Neural cell (in vitro differentiated cells): ENCODE measurements at regions not wholly inside any gene's neighbourhood (a gene's known extent, or its start where the extent isn't known, plus 50 kb on each side); places are given as distances from the start of the nearest gene placed in this dataset.

Experiments
- EZH2 ChIP-seq: fragments of 200-600, 300-800 bp; shearing (Covaris generic), sonication (generic); IDR thresholded peaks from 2 replicates; pipeline ENCODE4 v1.6.1; 2014; ENCODE audit warnings: antibody characterized with exemption, low read length, borderline replicate concordance, mild to moderate bottlenecking; ENCODE audit not compliant: insufficient read depth, poor library complexity, severe bottlenecking
- POLR2AphosphoS5 ChIP-seq: IDR thresholded peaks from 2 replicates; pipeline ENCODE4 v1.6.1; 2012
- TF ChIP-seq, protein P1 (sequence below): fragments of 450-650 bp; IDR thresholded peaks from 2 replicates; pipeline ENCODE4 v1.5.1; 2014; ENCODE audit warnings: antibody characterized with exemption, mild to moderate bottlenecking, moderate library complexity; ENCODE audit not compliant: poor library complexity, severe bottlenecking

GRCh38 chr1:212503714-212504113 is 71.0 kb downstream of the NENF start:
- TF ChIP-seq, protein P1, sequence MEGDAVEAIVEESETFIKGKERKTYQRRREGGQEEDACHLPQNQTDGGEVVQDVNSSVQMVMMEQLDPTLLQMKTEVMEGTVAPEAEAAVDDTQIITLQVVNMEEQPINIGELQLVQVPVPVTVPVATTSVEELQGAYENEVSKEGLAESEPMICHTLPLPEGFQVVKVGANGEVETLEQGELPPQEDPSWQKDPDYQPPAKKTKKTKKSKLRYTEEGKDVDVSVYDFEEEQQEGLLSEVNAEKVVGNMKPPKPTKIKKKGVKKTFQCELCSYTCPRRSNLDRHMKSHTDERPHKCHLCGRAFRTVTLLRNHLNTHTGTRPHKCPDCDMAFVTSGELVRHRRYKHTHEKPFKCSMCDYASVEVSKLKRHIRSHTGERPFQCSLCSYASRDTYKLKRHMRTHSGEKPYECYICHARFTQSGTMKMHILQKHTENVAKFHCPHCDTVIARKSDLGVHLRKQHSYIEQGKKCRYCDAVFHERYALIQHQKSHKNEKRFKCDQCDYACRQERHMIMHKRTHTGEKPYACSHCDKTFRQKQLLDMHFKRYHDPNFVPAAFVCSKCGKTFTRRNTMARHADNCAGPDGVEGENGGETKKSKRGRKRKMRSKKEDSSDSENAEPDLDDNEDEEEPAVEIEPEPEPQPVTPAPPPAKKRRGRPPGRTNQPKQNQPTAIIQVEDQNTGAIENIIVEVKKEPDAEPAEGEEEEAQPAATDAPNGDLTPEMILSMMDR, result no peak
- no peak for TF ChIP-seq POLR2AphosphoS5
- no peak for TF ChIP-seq EZH2
